Glutamatergic neuron (in vitro differentiated cells): ENCODE measurements at regions not wholly inside any gene's neighbourhood (a gene's known extent, or its start where the extent isn't known, plus 50 kb on each side); places are given as distances from the start of the nearest gene placed in this dataset.
"Not testable (repeated sequence)": the region's sequence is repeated elsewhere in the genome, so short reads cannot be mapped to it uniquely, and the experiment has no call there.

Experiments used
- DNase-seq: peaks from one replicate; pipeline ENCODE4 v3.0.0; 2022
- H3K27ac Mint-ChIP-seq: one replicate; pipeline ENCODE4 v1.8.0; 2020; ENCODE audit warnings: mild to moderate bottlenecking, mixed read lengths, inconsistent platforms; ENCODE audit not compliant: unreplicated experiment
- H3K27me3 Mint-ChIP-seq: one replicate; pipeline ENCODE4 v1.8.0; 2020; ENCODE audit warnings: mild to moderate bottlenecking, moderate library complexity, mixed read lengths, inconsistent platforms; ENCODE audit not compliant: unreplicated experiment
- H3K36me3 Mint-ChIP-seq: one replicate; pipeline ENCODE4 v1.8.0; 2020; ENCODE audit warnings: mild to moderate bottlenecking, mixed read lengths, inconsistent platforms; ENCODE audit not compliant: unreplicated experiment
- H3K4me1 Mint-ChIP-seq: one replicate; pipeline ENCODE4 v1.8.0; 2020; ENCODE audit warnings: mild to moderate bottlenecking, low read depth, mixed read lengths, inconsistent platforms; ENCODE audit not compliant: unreplicated experiment
- H3K4me3 Mint-ChIP-seq: one replicate; pipeline ENCODE4 v1.8.0; 2020; ENCODE audit warnings: mild to moderate bottlenecking, mixed read lengths, inconsistent platforms; ENCODE audit not compliant: unreplicated experiment
- H3K9me3 Mint-ChIP-seq: one replicate; pipeline ENCODE4 v1.8.0; 2020; ENCODE audit warnings: mild to moderate bottlenecking, moderate library complexity, mixed read lengths, inconsistent platforms; ENCODE audit not compliant: unreplicated experiment
- CTCF ChIP-seq: fragments of 200-600 bp; sonication (generic); IDR thresholded peaks from one replicate; pipeline ENCODE4 v1.5.0; 2021; ENCODE audit not compliant: partially characterized antibody, unreplicated experiment

GRCh38 chr2:184057910-184058309 lies 540.4 kb upstream of the ZNF804A start:
- Mint-ChIP-seq H3K27me3 (peaks cover 2% of the 10 kb centered on the region), H3K36me3 (no peaks in the 10 kb centered on the region), H3K4me3 (no peak overlapping the region), H3K4me1 (no peaks in the 10 kb centered on the region), H3K27ac (no peak overlapping the region), H3K9me3 (no peaks in the 10 kb centered on the region)
- no peak for TF ChIP-seq CTCF
- no peak for DNase-seq

GRCh38 chr2:184060268-184060667 lies 538.1 kb upstream of the ZNF804A start:
- not testable (repeated sequence) for H3K4me3 Mint-ChIP-seq

GRCh38 chr2:184067502-184067901 lies 530.8 kb upstream of the ZNF804A start:
- DNase-seq, result no peak
- Mint-ChIP-seq H3K4me3 (no peak overlapping the region), H3K36me3 (no peaks in the 10 kb centered on the region), H3K27me3 (no peaks in the 10 kb centered on the region), H3K4me1 (no peaks in the 10 kb centered on the region), H3K27ac (no peak overlapping the region), H3K9me3 (peaks cover 1% of the 10 kb centered on the region)
- TF ChIP-seq CTCF, result no peak

More at GRCh38 chr2:184060268-184060667, 538.1 kb upstream of the ZNF804A start:
- H3K36me3 Mint-ChIP-seq, H3K27ac Mint-ChIP-seq, H3K27me3 Mint-ChIP-seq, DNase-seq, H3K9me3 Mint-ChIP-seq, H3K4me1 Mint-ChIP-seq: not testable (repeated sequence)

- H3K27me3 Mint-ChIP-seq, result no peaks in the 10 kb centered on the region
- no peaks in the 10 kb centered on the region for H3K4me1 Mint-ChIP-seq
- DNase-seq, result no peak
- H3K4me3 Mint-ChIP-seq, result no peak overlapping the region
- TF ChIP-seq CTCF, result no peak
- no peaks in the 10 kb centered on the region for H3K9me3 Mint-ChIP-seq
- no peaks in the 10 kb centered on the region for H3K36me3 Mint-ChIP-seq
- no peak overlapping the region for H3K27ac Mint-ChIP-seq
Observed at GRCh38 chr2:184072470-184072869, 525.9 kb upstream of the ZNF804A start.

- H3K36me3 Mint-ChIP-seq, result no peaks in the 10 kb centered on the region
- H3K4me1 Mint-ChIP-seq, result no peaks in the 10 kb centered on the region
- no peak overlapping the region for H3K4me3 Mint-ChIP-seq
- TF ChIP-seq CTCF, result no peak
- H3K9me3 Mint-ChIP-seq, result no peaks in the 10 kb centered on the region
- H3K27ac Mint-ChIP-seq, result no peak overlapping the region
- no peaks in the 10 kb centered on the region for H3K27me3 Mint-ChIP-seq
- DNase-seq, result no peak
Observed at GRCh38 chr2:184078496-184078895, 519.8 kb upstream of the ZNF804A start.

GRCh38 chr2:184091456-184091855 lies 506.9 kb upstream of the ZNF804A start:
- Mint-ChIP-seq H3K36me3 (no peaks in the 10 kb centered on the region), H3K4me3 (no peak overlapping the region), H3K27ac (no peak overlapping the region), H3K27me3 (no peaks in the 10 kb centered on the region), H3K9me3 (no peaks in the 10 kb centered on the region), H3K4me1 (no peaks in the 10 kb centered on the region)
- DNase-seq, result no peak
- no peak for TF ChIP-seq CTCF
